AG04449 (cell line): ENCODE measurements at regions not wholly inside any gene's neighbourhood (a gene's known extent, or its start where the extent isn't known, plus 50 kb on each side); places are given as distances from the start of the nearest gene placed in this dataset.

ENCODE experiments used
- CTCF ChIA-PET: fragments of 350-600 bp; formaldehyde crosslinking; extraction: SDS; loops from one replicate; lab custom pipeline; 2021; ENCODE audit warnings: antibody characterized with exemption; lab: Yijun Ruan, JAX
- POLR2A ChIA-PET: fragments of 400-600, 350-600 bp; formaldehyde crosslinking; extraction: SDS; loops from one replicate; lab custom pipeline; 2020; ENCODE audit warnings: antibody characterized with exemption, inconsistent platforms; lab: Yijun Ruan, JAX
- DNase-seq: peaks from one replicate; pipeline ENCODE4 v3.0.0-alpha.2; 2010; ENCODE audit warnings: low read depth, low spot score
- H3K4me3 ChIP-seq: 2 replicates; pipeline ENCODE4 v1.5.1; 2011; ENCODE audit warnings: low read depth, mild to moderate bottlenecking, control low read depth, low read length
- TF ChIP-seq, protein P1 (sequence below): IDR thresholded peaks from one replicate; pipeline ENCODE4 v1.5.1; 2011; ENCODE audit warnings: mild to moderate bottlenecking, moderate library complexity, low read length, control low read depth, inconsistent platforms; ENCODE audit not compliant: insufficient read depth; ENCODE audit errors: missing control alignments

DNA sequence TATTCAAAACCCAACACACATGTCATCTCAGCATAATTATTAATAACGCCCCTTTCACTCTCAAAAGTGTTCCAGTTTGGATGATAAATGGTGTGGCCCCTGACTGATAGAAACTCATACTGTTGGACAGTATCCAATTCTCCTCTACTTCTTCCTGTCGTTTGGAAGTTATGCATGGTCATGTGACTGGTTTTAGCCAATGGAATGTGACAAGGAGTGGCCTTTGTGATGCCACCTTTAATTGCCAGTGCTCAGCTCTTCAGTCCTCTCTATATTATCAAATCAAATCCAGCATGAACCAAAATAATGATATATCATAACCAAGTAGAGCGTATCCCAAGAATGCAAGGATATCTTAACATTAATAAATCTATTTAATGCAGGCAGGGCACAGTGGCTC is 117.8 kb upstream of the SPIN1 start:
- DNase-seq = no peak
- H3K4me3 ChIP-seq = no peak overlapping the region
- ChIA-PET CTCF (interaction anchor here (1.3 kb wide), 1 partner anchor 14 kb away, joined by 3 read pairs; no protein-coding TSS in a partner anchor), POLR2A (no interaction called here)
- TF ChIP-seq, protein P1, sequence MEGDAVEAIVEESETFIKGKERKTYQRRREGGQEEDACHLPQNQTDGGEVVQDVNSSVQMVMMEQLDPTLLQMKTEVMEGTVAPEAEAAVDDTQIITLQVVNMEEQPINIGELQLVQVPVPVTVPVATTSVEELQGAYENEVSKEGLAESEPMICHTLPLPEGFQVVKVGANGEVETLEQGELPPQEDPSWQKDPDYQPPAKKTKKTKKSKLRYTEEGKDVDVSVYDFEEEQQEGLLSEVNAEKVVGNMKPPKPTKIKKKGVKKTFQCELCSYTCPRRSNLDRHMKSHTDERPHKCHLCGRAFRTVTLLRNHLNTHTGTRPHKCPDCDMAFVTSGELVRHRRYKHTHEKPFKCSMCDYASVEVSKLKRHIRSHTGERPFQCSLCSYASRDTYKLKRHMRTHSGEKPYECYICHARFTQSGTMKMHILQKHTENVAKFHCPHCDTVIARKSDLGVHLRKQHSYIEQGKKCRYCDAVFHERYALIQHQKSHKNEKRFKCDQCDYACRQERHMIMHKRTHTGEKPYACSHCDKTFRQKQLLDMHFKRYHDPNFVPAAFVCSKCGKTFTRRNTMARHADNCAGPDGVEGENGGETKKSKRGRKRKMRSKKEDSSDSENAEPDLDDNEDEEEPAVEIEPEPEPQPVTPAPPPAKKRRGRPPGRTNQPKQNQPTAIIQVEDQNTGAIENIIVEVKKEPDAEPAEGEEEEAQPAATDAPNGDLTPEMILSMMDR = no peak

DNA sequence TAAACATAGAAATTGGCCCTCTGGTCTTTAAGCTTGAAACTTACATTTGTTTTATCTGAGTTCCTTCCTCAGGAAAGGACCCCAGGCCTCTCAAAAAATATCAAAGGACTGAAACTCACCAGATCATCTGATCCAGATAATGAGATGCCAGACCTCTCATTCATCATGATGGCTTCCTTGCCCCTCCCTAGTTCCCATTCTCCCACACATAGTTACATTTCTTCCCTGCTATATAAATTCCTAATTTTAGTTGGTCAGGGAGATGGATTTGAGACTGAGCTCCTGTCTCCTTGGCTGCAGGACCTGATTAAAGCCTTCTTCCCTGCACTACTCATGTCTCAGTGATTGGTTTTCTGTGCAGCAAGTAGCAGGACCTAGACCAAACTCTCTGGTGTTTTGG is 119.4 kb upstream of the SPIN1 start:
- CTCF ChIA-PET = interaction anchor here (0.9 kb wide), 1 partner anchor 10 kb away, joined by 3 read pairs; no protein-coding TSS in a partner anchor
- no peak for DNase-seq
- H3K4me3 ChIP-seq = no peak overlapping the region
- POLR2A ChIA-PET = no interaction called here
- TF ChIP-seq, protein P1 = no peak

- POLR2A ChIA-PET = no interaction called here
- TF ChIP-seq, protein P1 = no peak
- DNase-seq = no peak
- CTCF ChIA-PET = no interaction called here
- H3K4me3 ChIP-seq = no peak overlapping the region
Observed at GRCh38 chr9:88267283-88267682, 121.0 kb upstream of the SPIN1 start.

DNA sequence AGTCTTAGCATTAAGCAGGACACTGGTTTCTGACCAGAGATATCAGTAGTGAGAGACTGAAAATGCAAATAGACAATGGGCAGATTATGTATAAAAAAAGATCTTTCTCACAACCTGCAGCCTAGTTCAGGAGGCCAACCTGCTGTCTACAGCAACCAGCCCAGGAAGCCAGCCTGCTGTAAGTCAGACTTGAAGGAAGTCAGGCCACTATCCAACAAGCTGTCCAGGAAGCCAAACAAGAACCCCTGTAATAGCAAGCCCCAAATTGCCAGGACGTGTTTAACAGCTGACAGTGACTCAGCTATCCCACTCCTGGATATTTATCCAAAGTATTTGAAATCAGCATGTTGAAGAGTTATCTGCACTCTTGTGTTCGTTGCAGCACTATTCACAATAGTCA is 121.8 kb upstream of the SPIN1 start:
- TF ChIP-seq, protein P1 = no peak
- CTCF ChIA-PET = no interaction called here
- DNase-seq = no peak
- POLR2A ChIA-PET = no interaction called here
- no peak overlapping the region for H3K4me3 ChIP-seq

- ChIA-PET POLR2A (no interaction called here), CTCF (interaction anchor here (0.8 kb wide), 1 partner anchor 12 kb away, joined by 3 read pairs; no protein-coding TSS in a partner anchor)
- no peak for DNase-seq
- TF ChIP-seq, protein P1 = no peak
- H3K4me3 ChIP-seq = no peak overlapping the region
Observed at GRCh38 chr9:88259001-88259400, 120.7 kb upstream of the SPATA31C2 start.

GRCh38 chr9:88258601-88259000 is 120.3 kb upstream of the SPATA31C2 start:
- POLR2A ChIA-PET = no interaction called here
- CTCF ChIA-PET = interaction anchor here (0.8 kb wide), 1 partner anchor 11 kb away, joined by 3 read pairs; no protein-coding TSS in a partner anchor

More at GRCh38 chr9:88258601-88259000, 120.3 kb upstream of the SPATA31C2 start:
- H3K4me3 ChIP-seq = no peak overlapping the region
- no peak for DNase-seq
- TF ChIP-seq, protein P1 = no peak
